ENCODE measurements at regions not wholly inside any gene's neighbourhood (a gene's known extent, or its start where the extent isn't known, plus 50 kb on each side); places are given as distances from the start of the nearest gene placed in this dataset.

- TF ChIP-seq CTCF (tag by site-specific recombination; IDR thresholded peaks at IDR 0.05): no peak
- no peak for TF ChIP-seq ZBTB17 (tag by site-specific recombination; IDR thresholded peaks at IDR 0.05)
- no peak for TF ChIP-seq ZNF596 (tag by site-specific recombination; IDR thresholded peaks at IDR 0.05)
- TF ChIP-seq ZNF354C (tag by site-specific recombination; IDR thresholded peaks at IDR 0.05; ENCODE audit: borderline replicate concordance, low read depth): no peak
- no peak for TF ChIP-seq SP3 (tag by site-specific recombination; IDR thresholded peaks at IDR 0.05)
Observed at GRCh38 chr3:193833592-193833991, 240.6 kb downstream of the OPA1 start.

Data from HEK293 (cell line).